GM18505 (cell line): ENCODE measurements at regions not wholly inside any gene's neighbourhood (a gene's known extent, or its start where the extent isn't known, plus 50 kb on each side); places are given as distances from the start of the nearest gene placed in this dataset.

Experiments
- ATAC-seq: cut with Tn5 transposase; IDR thresholded peaks from one replicate; pipeline ENCODE4 v1.9.1; 2021; ENCODE audit not compliant: unreplicated experiment
- POLR2A ChIP-seq: IDR thresholded peaks from 4 replicates; pipeline ENCODE4 v1.6.1; 2011; ENCODE audit warnings: borderline replicate concordance; ENCODE audit not compliant: insufficient read depth, insufficient read length; ENCODE audit errors: extremely low read depth

DNA sequence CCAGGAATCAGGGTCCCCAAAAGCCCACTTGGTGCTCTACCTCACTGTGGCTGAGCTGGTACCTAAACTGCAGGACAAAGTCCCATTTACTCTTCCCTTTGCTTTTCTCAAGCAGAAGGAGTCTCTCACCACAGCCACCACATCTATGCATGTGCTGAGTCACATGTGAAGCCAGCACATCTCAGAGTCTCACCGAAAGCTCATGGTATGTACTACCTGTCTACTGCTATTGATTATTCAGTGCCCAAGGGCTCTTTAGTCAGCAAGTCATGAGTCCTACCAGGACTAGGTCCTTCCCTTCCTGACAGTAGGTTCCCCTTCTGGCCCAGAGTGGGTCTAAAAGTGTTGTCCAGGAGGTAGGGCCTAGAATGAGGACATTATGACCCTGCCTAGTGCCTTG, 130.7 kb upstream of the NTRK2 start:
- ATAC-seq = no peak
- no peak for TF ChIP-seq POLR2A

DNA sequence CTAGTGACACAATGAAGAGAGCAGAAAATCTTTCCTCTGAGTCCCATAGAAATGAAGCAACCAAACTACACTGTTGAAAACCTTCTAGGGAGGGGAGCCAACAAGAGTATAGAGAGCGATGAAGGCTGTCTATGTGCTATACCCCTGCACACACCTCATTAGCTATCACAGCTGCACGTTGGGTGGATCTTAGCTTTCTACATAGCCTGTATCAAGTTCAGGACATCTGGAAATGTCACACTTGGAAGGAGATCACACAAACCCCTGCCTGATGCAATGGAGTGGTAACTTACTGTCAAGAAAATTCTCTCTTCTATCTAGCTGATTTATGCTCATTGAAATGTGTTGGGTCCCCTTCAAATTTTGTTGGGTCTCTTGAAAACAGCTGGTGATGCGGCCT, 127.0 kb upstream of the NTRK2 start:
- ATAC-seq = no peak
- TF ChIP-seq POLR2A = no peak

DNA sequence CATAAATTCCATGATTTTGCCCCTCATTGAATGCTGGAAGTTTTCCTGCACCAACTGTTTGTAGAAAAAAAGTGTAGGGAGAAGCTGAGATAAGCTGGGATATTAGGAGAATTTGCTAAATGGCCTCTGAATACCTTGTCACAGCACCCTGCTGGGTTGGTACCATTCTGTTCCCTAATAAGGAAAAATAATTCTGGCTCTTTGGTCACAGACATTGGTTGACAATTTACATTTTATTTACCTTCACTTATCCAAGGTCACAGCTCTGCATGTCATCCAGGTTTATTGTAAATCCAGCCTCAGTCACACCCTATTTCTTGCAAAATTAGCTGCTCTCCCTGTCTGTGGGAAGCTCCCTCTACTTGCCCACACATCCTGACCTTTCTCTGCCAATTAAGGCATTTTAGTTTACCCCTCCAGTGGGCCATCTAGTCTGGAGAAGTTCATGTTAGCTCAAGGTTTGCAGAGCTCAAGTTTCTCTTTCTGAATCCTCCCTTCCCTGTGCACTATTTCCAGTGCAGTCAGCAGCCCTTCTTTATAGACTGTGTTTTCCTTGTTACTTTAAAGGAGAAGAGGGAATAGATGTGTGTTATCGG, 115.4 kb upstream of the NTRK2 start:
- ATAC-seq = no peak
- TF ChIP-seq POLR2A = no peak

DNA sequence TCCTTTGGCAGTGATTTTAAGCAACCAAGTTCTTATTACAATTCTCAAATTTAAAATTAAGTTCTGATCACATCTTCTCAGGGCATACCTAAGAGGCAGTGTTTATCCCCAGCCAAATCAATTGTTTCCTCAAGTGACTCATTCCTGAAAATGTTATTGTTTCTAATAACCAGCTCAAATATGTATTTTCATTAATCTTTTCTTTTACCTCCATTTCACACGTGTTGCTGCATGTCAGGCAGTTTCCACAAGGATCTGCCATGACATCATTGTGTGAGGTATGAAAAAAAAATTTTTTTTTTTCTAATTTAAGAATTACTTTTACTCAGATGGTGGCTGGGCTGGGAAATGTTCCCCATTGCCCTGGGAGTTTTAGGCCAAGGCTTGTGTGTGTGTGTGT, 113.0 kb upstream of the NTRK2 start:
- ATAC-seq = no peak
- TF ChIP-seq POLR2A = no peak

DNA sequence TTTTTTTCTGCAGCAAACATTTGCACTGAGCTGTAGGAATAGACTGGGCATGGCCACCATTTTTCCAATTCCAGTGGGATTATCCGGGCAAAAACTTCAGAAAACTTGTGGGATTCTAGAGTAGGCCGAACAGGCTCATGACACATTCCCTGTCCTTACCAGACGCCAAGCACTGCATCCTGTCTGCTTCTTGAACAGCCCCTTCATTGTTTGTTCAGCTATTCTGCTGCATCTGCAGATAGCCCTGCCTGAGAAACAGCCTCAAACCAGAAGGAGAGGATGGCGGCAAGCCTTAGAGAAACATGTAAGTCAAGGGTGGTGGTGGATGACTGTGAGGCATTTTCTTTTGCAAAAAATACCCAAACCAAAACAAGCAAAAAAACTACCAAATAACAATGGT, 111.8 kb upstream of the NTRK2 start:
- no peak for TF ChIP-seq POLR2A
- no peak for ATAC-seq

DNA sequence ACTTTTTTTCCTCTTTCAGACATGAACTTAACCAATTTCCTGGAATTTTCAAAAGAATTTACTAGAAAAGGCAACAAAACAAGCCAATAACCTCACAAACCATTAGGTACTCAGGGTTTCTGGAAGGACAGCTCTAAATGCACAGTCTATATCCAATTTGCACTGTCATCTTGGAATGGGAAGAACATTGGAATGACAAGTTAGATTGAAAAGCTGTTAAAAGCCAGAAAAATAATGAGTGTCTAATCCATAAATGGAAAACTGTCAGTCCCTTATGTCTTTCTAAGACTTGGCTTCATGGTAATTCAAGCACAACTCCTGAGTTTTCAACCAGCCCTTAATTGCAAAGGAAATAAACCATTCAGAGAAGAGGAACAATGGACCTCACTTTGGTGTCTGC, 105.8 kb upstream of the NTRK2 start:
- no peak for TF ChIP-seq POLR2A
- ATAC-seq = no peak

- no peak for TF ChIP-seq POLR2A
- no peak for ATAC-seq
These were observed 101.7 kb upstream of the NTRK2 start for GRCh38 chr9:84567805-84568204.

DNA sequence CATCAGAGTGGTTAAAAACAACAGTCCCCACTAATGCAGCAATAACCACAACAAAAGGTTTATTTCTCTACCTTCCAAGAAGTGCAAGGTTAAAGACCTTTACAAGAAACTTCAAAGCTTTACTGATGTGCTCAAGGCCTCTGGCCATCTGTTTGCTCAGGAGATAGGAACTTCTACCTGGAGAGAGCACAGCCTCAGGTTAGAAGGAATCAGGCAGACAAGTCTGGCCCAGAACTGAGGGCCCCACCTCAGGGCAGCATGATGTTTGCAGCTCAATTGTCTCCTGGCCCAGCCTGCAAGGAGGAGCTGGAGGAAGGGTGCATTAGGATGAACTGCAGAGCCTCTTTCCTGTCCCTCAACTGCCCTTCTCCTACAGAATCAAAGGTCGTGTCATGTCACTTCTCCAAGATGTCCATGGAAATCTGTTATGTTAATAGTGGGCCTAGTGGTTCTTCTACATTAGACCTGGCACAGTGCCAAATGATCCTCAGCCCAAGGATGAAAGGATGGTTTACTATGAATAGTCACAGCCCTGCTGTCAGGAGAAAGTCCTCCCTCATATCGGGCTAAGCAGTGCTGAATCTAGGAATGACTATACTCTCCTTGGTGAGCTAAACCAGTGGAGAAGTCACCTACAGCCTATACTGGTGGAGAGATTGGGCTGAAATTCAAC, 98.9 kb upstream of the NTRK2 start:
- TF ChIP-seq POLR2A = no peak
- ATAC-seq = no peak

DNA sequence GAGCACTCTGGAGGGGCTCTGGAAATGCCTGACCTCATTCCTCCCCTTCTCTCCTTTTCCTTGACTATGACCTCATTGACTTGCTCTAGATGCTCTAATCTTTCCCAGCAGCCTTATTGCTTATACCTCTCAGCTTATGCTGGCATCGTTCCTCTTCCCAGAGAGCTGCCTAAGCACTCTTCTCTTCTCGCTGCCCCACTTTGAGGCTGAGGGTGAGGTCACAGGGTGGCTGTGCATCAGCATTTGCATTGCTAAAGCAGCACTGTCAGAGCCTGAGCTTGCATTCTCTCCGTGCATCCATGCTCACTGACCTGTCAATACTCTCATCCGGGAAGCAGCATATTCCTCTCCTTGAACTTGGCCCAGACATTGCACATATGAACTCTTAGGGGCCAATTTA, 96.4 kb upstream of the NTRK2 start:
- no peak for ATAC-seq
- TF ChIP-seq POLR2A = no peak

DNA sequence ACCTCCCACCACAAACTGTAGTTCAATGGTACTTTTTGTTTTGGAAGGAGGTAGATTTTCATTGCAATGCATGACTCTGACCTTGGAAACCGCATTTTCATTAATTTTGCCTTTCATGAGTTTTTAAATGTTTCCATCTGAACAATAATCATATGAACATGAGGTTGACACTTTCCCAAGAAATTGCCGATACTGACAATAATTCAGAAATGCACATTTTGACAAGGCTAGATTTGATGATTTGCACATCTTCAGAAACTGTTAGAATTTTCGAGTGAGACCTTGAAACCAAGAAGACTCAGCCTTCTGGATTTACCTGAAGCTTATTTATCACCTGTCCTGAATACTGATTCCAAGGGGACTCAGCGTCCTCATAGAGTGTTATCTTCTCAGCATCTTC, 93.8 kb upstream of the NTRK2 start:
- no peak for TF ChIP-seq POLR2A
- ATAC-seq = no peak

DNA sequence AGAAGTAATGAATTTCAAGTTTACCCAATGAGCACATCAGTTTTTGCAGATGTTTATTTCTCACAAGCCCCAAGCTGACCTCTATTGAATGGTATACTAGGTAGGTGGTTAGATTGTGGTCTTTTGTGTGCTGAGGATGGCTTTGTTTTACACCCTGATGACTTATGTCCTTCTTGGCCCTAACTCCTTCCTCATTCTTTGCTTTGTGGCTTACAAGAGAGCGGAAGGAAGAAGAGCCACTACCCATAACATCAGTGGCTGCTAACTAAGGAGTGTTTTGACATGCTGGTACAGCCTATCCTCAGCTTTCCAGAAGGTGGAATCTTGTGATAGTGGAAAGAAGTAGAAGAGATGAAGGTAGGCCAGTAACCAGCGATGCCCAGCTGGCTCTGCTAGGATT, 85.7 kb upstream of the NTRK2 start:
- TF ChIP-seq POLR2A = no peak
- no peak for ATAC-seq

DNA sequence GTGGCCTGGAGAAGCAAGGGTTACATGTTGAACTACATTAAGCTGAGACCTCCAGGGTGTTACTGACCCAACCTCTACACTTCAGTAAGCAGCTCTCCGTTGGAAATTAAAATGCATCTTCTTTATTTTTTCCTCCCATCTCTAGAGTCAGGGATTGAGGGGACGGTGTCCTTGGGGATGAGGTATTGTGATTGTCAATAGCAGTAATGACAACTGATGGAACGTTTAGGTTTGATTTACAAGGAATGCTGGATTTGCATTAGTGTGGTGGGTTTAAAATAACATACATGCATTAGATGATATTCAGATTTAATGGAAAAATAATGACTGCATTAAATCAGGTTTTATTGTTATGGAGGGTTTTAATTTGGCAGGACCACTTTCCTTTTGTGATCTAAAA, 82.9 kb upstream of the NTRK2 start:
- no peak for TF ChIP-seq POLR2A
- no peak for ATAC-seq

DNA sequence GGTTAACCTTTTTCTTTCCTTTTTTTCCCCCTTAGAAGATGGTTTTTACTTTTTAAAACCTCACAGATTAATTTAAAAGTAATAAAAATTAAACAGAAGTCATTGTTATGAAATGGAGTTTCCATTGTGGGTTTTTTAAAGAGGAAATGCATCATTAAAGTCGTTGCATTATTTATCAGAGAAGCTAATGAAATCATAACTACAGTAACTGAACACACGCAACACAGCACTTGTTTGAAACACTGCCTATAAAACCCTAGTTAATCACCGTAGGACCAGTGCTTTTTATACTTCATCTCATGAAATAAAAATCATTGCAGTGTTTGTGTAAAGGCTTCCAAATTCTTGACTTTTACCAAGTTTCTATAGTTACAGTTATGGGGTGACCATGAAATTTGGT, 82.4 kb upstream of the NTRK2 start:
- no peak for ATAC-seq
- no peak for TF ChIP-seq POLR2A

DNA sequence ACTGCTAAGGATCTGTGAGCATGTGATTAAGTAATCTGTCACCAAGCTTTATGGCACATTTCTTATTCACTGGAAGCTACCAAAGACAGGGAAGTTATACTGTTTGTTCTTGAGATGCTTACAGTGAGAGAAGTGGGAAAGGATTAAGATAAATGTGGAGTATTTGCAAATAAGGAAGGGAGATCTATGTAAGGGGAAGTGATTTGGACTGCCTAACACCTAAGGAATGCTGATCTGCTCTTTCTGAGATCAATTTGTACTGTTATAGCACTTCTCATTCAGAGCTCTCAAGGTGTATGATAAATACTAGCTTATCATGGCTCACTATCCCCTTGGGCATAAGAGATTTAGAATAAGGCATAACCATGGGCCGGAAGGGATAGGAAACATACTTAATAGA, 80.0 kb upstream of the NTRK2 start:
- no peak for TF ChIP-seq POLR2A
- ATAC-seq = no peak

GRCh38 chr9:84590706-84591105, 78.8 kb upstream of the NTRK2 start:
- no peak for ATAC-seq
- TF ChIP-seq POLR2A = no peak
